Nephron (organoid): ENCODE measurements at regions not wholly inside any gene's neighbourhood (a gene's known extent, or its start where the extent isn't known, plus 50 kb on each side); places are given as distances from the start of the nearest gene placed in this dataset.

Experiments used
- H3K27ac Mint-ChIP-seq, 3 experiments: 2 replicates each; pipeline ENCODE4 v1.8.0; 2020; ENCODE audit warnings: mixed read lengths in 3 of 3, mild to moderate bottlenecking in 2 of 3, moderate library complexity in 1 of 3
- H3K27me3 Mint-ChIP-seq: 2 replicates; pipeline ENCODE4 v1.8.0; 2021; ENCODE audit warnings: low read depth, mild to moderate bottlenecking, moderate library complexity, mixed read lengths
- H3K36me3 Mint-ChIP-seq: 2 replicates; pipeline ENCODE4 v1.8.0; 2020; ENCODE audit warnings: low read depth, mixed read lengths
- H3K4me1 Mint-ChIP-seq: 2 replicates; pipeline ENCODE4 v1.8.0; 2020; ENCODE audit warnings: mixed read lengths
- H3K4me3 Mint-ChIP-seq, 3 experiments: 2 replicates each; pipeline ENCODE4 v1.8.0; 2020; ENCODE audit warnings: mild to moderate bottlenecking in 3 of 3, mixed read lengths in 3 of 3, moderate library complexity in 2 of 3
- H3K9me3 Mint-ChIP-seq: 2 replicates; pipeline ENCODE4 v1.8.0; 2020; ENCODE audit warnings: mixed read lengths
- TF ChIP-seq, protein P1 (sequence below), 3 experiments: fragments of 200-600 bp; sonication (generic); IDR thresholded peaks; one replicate each; pipeline ENCODE4 v1.5.0; 2021; ENCODE audit warnings: antibody characterized with exemption in 3 of 3; ENCODE audit not compliant: unreplicated experiment in 3 of 3

- no peaks in the 10 kb centered on the region for H3K27me3 Mint-ChIP-seq
Observed at GRCh38 chr15:87492321-87492720, 764.2 kb downstream of the NTRK3 start.

GRCh38 chr15:87490666-87491065 is 765.9 kb downstream of the NTRK3 start:
- Mint-ChIP-seq H3K4me3 (no peak overlapping the region), H3K9me3 (no peaks in the 10 kb centered on the region), H3K4me1 (no peaks in the 10 kb centered on the region)

More at GRCh38 chr15:87492321-87492720, 764.2 kb downstream of the NTRK3 start:
- no peaks in the 10 kb centered on the region for H3K36me3 Mint-ChIP-seq
- TF ChIP-seq, protein P1, sequence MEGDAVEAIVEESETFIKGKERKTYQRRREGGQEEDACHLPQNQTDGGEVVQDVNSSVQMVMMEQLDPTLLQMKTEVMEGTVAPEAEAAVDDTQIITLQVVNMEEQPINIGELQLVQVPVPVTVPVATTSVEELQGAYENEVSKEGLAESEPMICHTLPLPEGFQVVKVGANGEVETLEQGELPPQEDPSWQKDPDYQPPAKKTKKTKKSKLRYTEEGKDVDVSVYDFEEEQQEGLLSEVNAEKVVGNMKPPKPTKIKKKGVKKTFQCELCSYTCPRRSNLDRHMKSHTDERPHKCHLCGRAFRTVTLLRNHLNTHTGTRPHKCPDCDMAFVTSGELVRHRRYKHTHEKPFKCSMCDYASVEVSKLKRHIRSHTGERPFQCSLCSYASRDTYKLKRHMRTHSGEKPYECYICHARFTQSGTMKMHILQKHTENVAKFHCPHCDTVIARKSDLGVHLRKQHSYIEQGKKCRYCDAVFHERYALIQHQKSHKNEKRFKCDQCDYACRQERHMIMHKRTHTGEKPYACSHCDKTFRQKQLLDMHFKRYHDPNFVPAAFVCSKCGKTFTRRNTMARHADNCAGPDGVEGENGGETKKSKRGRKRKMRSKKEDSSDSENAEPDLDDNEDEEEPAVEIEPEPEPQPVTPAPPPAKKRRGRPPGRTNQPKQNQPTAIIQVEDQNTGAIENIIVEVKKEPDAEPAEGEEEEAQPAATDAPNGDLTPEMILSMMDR (IDR thresholded peaks at IDR 0.05; ENCODE audit: unreplicated experiment in 3 of 3) = no peak
- no peak overlapping the region for H3K4me3 Mint-ChIP-seq
- H3K4me1 Mint-ChIP-seq = no peaks in the 10 kb centered on the region
- H3K27ac Mint-ChIP-seq = no peak overlapping the region
- no peaks in the 10 kb centered on the region for H3K9me3 Mint-ChIP-seq

DNA sequence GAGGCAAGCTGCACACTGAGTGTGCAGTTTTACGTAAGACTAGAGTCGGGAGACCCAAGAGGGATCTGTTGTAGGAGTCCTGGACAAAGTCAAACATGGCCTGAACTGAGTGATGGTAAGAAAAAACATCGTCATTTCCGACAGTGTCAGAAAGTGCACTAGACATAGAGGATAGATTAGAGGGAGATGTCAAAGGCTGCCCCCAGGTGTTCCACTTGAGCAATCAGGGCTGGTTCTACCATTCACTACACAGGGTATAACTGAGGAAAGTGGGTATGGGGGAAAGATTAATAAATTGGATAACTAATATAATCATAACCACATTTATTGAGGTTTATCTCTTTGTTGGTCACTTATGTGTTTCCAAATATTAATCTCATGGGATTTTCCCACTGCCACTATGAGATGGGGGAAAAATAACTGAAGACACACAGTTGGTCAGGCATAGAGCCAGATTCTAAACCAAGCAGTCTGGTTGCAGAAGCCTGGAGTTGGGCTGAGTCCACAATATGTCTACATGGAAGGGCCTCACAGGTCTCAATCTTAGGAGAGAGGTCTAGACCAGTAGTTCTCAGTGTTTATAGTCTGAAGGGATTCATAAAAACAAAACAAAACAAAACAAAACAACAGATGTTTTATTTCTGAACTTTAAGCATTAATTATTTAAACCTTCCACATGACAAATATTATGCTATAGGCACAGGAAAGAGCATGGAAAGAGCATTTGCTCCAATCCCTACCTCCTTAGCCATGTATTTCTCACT is 766.5 kb downstream of the NTRK3 start:
- H3K27ac Mint-ChIP-seq = peak overlapping the region in 1 of 3 experiments; percentile 1
- TF ChIP-seq, protein P1 (IDR thresholded peaks at IDR 0.05; ENCODE audit: unreplicated experiment in 3 of 3) = no peak
- H3K9me3 Mint-ChIP-seq = no peaks in the 10 kb centered on the region
- H3K27me3 Mint-ChIP-seq = no peaks in the 10 kb centered on the region
- H3K4me1 Mint-ChIP-seq = no peaks in the 10 kb centered on the region
- H3K4me3 Mint-ChIP-seq = no peak overlapping the region
- no peaks in the 10 kb centered on the region for H3K36me3 Mint-ChIP-seq

More at GRCh38 chr15:87490666-87491065, 765.9 kb downstream of the NTRK3 start:
- Mint-ChIP-seq H3K27ac (peak overlapping the region in 1 of 3 experiments; percentile 1), H3K27me3 (no peaks in the 10 kb centered on the region), H3K36me3 (no peaks in the 10 kb centered on the region)
- TF ChIP-seq, protein P1 (IDR thresholded peaks at IDR 0.05; ENCODE audit: unreplicated experiment in 3 of 3) = no peak

DNA sequence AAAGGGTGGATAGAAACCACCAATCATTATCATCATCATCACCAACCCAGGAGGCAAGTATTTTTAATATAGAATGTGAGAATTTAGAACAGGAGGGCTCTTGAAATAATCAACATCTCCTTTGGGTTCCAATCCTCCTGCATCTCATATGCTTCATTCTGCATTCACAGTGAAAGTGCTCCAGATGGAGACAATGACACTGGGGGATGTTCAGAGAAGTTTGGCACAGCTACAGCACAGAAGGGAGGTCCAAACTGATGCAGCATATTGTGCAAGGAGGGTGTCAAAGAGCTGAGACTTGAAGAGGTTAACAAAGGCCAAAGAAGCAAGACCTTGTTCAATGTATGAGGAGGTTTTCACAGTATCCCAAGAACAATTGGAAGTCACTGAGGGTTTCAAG is 767.1 kb downstream of the NTRK3 start:
- H3K9me3 Mint-ChIP-seq = no peaks in the 10 kb centered on the region
- TF ChIP-seq, protein P1 (IDR thresholded peaks at IDR 0.05; ENCODE audit: unreplicated experiment in 3 of 3) = no peak

GRCh38 chr15:87487484-87487883 is 769.1 kb downstream of the NTRK3 start:
- Mint-ChIP-seq H3K4me3 (no peak overlapping the region), H3K36me3 (no peaks in the 10 kb centered on the region), H3K9me3 (no peaks in the 10 kb centered on the region), H3K4me1 (no peaks in the 10 kb centered on the region), H3K27ac (no peak overlapping the region), H3K27me3 (no peaks in the 10 kb centered on the region)
- TF ChIP-seq, protein P1 (IDR thresholded peaks at IDR 0.05; ENCODE audit: unreplicated experiment in 3 of 3) = no peak

More for the DNA sequence above, 767.1 kb downstream of the NTRK3 start:
- no peak overlapping the region for H3K4me3 Mint-ChIP-seq
- H3K4me1 Mint-ChIP-seq = no peaks in the 10 kb centered on the region
- H3K27me3 Mint-ChIP-seq = no peaks in the 10 kb centered on the region
- no peaks in the 10 kb centered on the region for H3K36me3 Mint-ChIP-seq
- no peak overlapping the region for H3K27ac Mint-ChIP-seq

- TF ChIP-seq, protein P1 (IDR thresholded peaks at IDR 0.05; ENCODE audit: unreplicated experiment in 3 of 3) = no peak
- no peaks in the 10 kb centered on the region for H3K27me3 Mint-ChIP-seq
- peak overlapping the region in 2 of 3 experiments; percentile 8 to 49 for H3K27ac Mint-ChIP-seq
- no peaks in the 10 kb centered on the region for H3K9me3 Mint-ChIP-seq
- H3K4me3 Mint-ChIP-seq = no peak overlapping the region
- no peaks in the 10 kb centered on the region for H3K4me1 Mint-ChIP-seq
- no peaks in the 10 kb centered on the region for H3K36me3 Mint-ChIP-seq
Observed at GRCh38 chr15:87483468-87483867, 773.1 kb downstream of the NTRK3 start.
